ENCODE measurements at regions not wholly inside any gene's neighbourhood (a gene's known extent, or its start where the extent isn't known, plus 50 kb on each side); places are given as distances from the start of the nearest gene placed in this dataset.
"Not testable (repeated sequence)": the region's sequence is repeated elsewhere in the genome, so short reads cannot be mapped to it uniquely, and the experiment has no call there.

DNA sequence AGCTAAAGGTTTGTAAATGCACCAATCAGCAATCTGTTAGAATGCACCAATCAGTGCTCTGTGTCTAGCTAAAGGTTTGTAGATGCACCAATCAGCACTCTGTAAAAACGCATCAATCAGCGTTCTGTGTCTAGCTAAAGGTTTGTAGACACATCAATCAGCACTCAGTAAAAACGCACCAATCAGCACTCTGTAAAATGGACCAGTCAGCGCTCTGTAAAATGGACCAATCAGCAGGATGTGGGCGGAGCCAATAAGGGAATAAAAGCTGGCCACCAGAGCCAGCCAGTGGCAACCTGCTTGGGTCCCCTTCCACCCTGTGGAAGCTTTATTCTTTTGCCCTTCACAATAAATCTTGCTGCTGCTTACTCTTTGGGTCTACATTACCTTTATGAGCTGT lies 76.0 kb downstream of the FOXG1 start:
- TF ChIP-seq POLR2A (IDR thresholded peaks at IDR 0.05), result not testable (repeated sequence)
- TF ChIP-seq, protein P1, sequence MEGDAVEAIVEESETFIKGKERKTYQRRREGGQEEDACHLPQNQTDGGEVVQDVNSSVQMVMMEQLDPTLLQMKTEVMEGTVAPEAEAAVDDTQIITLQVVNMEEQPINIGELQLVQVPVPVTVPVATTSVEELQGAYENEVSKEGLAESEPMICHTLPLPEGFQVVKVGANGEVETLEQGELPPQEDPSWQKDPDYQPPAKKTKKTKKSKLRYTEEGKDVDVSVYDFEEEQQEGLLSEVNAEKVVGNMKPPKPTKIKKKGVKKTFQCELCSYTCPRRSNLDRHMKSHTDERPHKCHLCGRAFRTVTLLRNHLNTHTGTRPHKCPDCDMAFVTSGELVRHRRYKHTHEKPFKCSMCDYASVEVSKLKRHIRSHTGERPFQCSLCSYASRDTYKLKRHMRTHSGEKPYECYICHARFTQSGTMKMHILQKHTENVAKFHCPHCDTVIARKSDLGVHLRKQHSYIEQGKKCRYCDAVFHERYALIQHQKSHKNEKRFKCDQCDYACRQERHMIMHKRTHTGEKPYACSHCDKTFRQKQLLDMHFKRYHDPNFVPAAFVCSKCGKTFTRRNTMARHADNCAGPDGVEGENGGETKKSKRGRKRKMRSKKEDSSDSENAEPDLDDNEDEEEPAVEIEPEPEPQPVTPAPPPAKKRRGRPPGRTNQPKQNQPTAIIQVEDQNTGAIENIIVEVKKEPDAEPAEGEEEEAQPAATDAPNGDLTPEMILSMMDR (IDR thresholded peaks at IDR 0.05), result not testable (repeated sequence)
